A549 (cell line): ENCODE measurements at regions not wholly inside any gene's neighbourhood (a gene's known extent, or its start where the extent isn't known, plus 50 kb on each side); places are given as distances from the start of the nearest gene placed in this dataset.

Experiments
- ATAC-seq, 2 experiments: fragments of 200-7000 bp in 1 of 2; fragments of >200 bp in 1 of 2; cut with Nextera tagmentation in 1 of 2; cut with Tn5 transposase in 1 of 2; 3 replicates each; pipeline versions ENCODE4 v1.8.0 to v1.9.1; 2018 to 2020; ENCODE audit warnings: mild to moderate bottlenecking in 1 of 2, moderate library complexity in 1 of 2
- CTCF ChIA-PET: fragments of 300-600 bp; sonication (Branson Sonifier 250); formaldehyde crosslinking; extraction: SDS; loops from one replicate; lab custom pipeline; 2021; ENCODE audit warnings: antibody characterized with exemption, inconsistent platforms; lab: Yijun Ruan, JAX
- POLR2A ChIA-PET: fragments of 350-600 bp; formaldehyde crosslinking; extraction: SDS; loops from one replicate; lab custom pipeline; 2021; ENCODE audit warnings: antibody characterized with exemption, inconsistent platforms; lab: Yijun Ruan, JAX
- DNase-seq, 2 experiments: peaks; one replicate each; pipeline versions ENCODE4 v3.0.0 to v3.0.0-alpha.2; 2011 to 2016; ENCODE audit warnings: low read depth in 1 of 2, low spot score in 1 of 2
- FAIRE-seq: peaks from 2 replicates; lab custom pipeline; 2011; peaks lifted over from hg19 to GRCh38; lab: Jason Lieb, UNC
- H3K27ac ChIP-seq, 2 experiments: fragments of >200 bp; sonication (Bioruptor Twin); formaldehyde crosslinking; 3 replicates each; pipeline ENCODE4 v1.5.1; 2016 to 2017
- H3K4me1 ChIP-seq: fragments of >200 bp; sonication (Bioruptor Twin); formaldehyde crosslinking; 3 replicates; pipeline ENCODE4 v1.6.1; 2016
- H3K4me2 ChIP-seq: fragments of >200 bp; sonication (Bioruptor Twin); formaldehyde crosslinking; 3 replicates; pipeline ENCODE4 v1.6.1; 2016
- H3K4me3 ChIP-seq: fragments of >200 bp; sonication (Bioruptor Twin); formaldehyde crosslinking; 3 replicates; pipeline ENCODE4 v1.5.1; 2016
- H3K9me3 ChIP-seq: fragments of >200 bp; sonication (Bioruptor Twin); formaldehyde crosslinking; 3 replicates; pipeline ENCODE4 v1.6.1; 2016
- BHLHE40 ChIP-seq: IDR thresholded peaks from 2 replicates; pipeline ENCODE4 v1.6.1; 2012; ENCODE audit warnings: low read depth, low read length, inconsistent platforms
- CBX8 ChIP-seq: fragments of 200-600 bp; sonication (generic); IDR thresholded peaks from 2 replicates; pipeline ENCODE4 v1.6.1; 2016
- CHD2 ChIP-seq: fragments of 150-350 bp; IDR thresholded peaks from 2 replicates; pipeline ENCODE4 v1.6.1; 2014; ENCODE audit warnings: low read length; ENCODE audit not compliant: partially characterized antibody
- CHD4 ChIP-seq: fragments of 200-600 bp; sonication (generic); IDR thresholded peaks from 2 replicates; pipeline ENCODE4 v1.6.1; 2016; ENCODE audit warnings: antibody characterized with exemption, mild to moderate bottlenecking, borderline replicate concordance
- EP300 ChIP-seq, 2 experiments: fragments of >200 bp; sonication (Bioruptor Twin); formaldehyde crosslinking; IDR thresholded peaks; 2 replicates in 1 of 2; 3 replicates in 1 of 2; pipeline ENCODE4 v1.6.1; 2016 to 2017
- FOSB ChIP-seq: fragments of 250-450 bp; sonication (Bioruptor Pico); IDR thresholded peaks from 2 replicates; pipeline ENCODE4 v1.5.0; 2020; ENCODE audit warnings: mild to moderate bottlenecking, moderate library complexity
- HOXA7 ChIP-seq: fragments of 250-450 bp; sonication (Bioruptor Pico); IDR thresholded peaks from 2 replicates; pipeline ENCODE4 v1.5.0; 2020; ENCODE audit warnings: mild to moderate bottlenecking, moderate library complexity
- HOXB13 ChIP-seq: fragments of 250-450 bp; sonication (Bioruptor Pico); IDR thresholded peaks from 2 replicates; pipeline ENCODE4 v1.5.0; 2020; ENCODE audit warnings: low read depth, mild to moderate bottlenecking, moderate library complexity
- HOXB5 ChIP-seq: fragments of 250-450 bp; sonication (Bioruptor Pico); IDR thresholded peaks from 2 replicates; pipeline ENCODE4 v1.5.0; 2020; ENCODE audit warnings: mild to moderate bottlenecking, moderate library complexity
- JUNB ChIP-seq: fragments of >200 bp; sonication (Bioruptor Twin); formaldehyde crosslinking; IDR thresholded peaks from 2 replicates; pipeline ENCODE4 v1.6.1; 2016
- KDM5A ChIP-seq: fragments of 200-600 bp; sonication (generic); IDR thresholded peaks from 2 replicates; pipeline ENCODE4 v1.6.1; 2016; ENCODE audit warnings: antibody characterized with exemption, mild to moderate bottlenecking
- MAZ ChIP-seq: fragments of 150-350 bp; IDR thresholded peaks from 2 replicates; pipeline ENCODE4 v1.6.1; 2014; ENCODE audit warnings: antibody characterized with exemption, low read depth, low read length, borderline replicate concordance
- POLR2AphosphoS2 ChIP-seq: conservative IDR thresholded peaks from 2 replicates; pipeline ENCODE4 v1.6.1; 2012; ENCODE audit warnings: low read length, improper control_type of control experiment, inconsistent platforms
- RCOR1 ChIP-seq: fragments of 150-350 bp; IDR thresholded peaks from 2 replicates; pipeline ENCODE4 v1.6.1; 2014; ENCODE audit warnings: antibody characterized with exemption, low read length, low read depth
- RFX5 ChIP-seq: fragments of 450-650 bp; IDR thresholded peaks from 2 replicates; pipeline ENCODE4 v1.7.1; 2014; ENCODE audit warnings: antibody characterized with exemption, mild to moderate bottlenecking, moderate library complexity
- RNF2 ChIP-seq: fragments of 200-600 bp; sonication (generic); IDR thresholded peaks from 2 replicates; pipeline ENCODE4 v1.6.1; 2016; ENCODE audit warnings: low read depth, mild to moderate bottlenecking, antibody characterized with exemption, moderate library complexity, borderline replicate concordance
- SMC3 ChIP-seq: fragments of >200 bp; sonication (Bioruptor Twin); formaldehyde crosslinking; IDR thresholded peaks from 3 replicates; pipeline ENCODE4 v1.6.1; 2018; ENCODE audit warnings: inconsistent platforms
- SREBF2 ChIP-seq: fragments of 450-650 bp; IDR thresholded peaks from 2 replicates; pipeline ENCODE4 v1.6.1; 2014; ENCODE audit warnings: mild to moderate bottlenecking, moderate library complexity
- ZNF302 ChIP-seq: fragments of 250-450 bp; sonication (Bioruptor Pico); IDR thresholded peaks from 2 replicates; pipeline ENCODE4 v1.9.0; 2021; ENCODE audit warnings: inconsistent platforms, mild to moderate bottlenecking, moderate library complexity
- ZSCAN20 ChIP-seq: fragments of 250-450 bp; sonication (Bioruptor Pico); IDR thresholded peaks from 2 replicates; pipeline ENCODE4 v1.8.0; 2022; ENCODE audit warnings: mild to moderate bottlenecking, moderate library complexity
- WGBS: methylation state at CpG from one replicate; pipeline ENCODE4 v1.1.6; 2017; ENCODE audit errors: missing lambda C conversion rate; 5-methylcytosine and 5-hydroxymethylcytosine counted together
- TF ChIP-seq, protein P1 (sequence below): fragments of >200 bp; sonication (Bioruptor Twin); formaldehyde crosslinking; IDR thresholded peaks from 3 replicates; pipeline ENCODE4 v1.5.1; 2016
- TF ChIP-seq, protein P2 (sequence below): fragments of 450-650 bp; IDR thresholded peaks from 2 replicates; pipeline ENCODE4 v1.6.1; 2014; ENCODE audit warnings: antibody characterized with exemption
- TF ChIP-seq, protein P3 (sequence below): fragments of 250-450 bp; sonication (Bioruptor Pico); IDR thresholded peaks from 2 replicates; pipeline ENCODE4 v1.5.0; 2021; ENCODE audit warnings: mild to moderate bottlenecking, moderate library complexity, borderline replicate concordance
- TF ChIP-seq, protein P4 (sequence below): IDR thresholded peaks from 2 replicates; pipeline ENCODE4 v1.6.1; 2012

DNA sequence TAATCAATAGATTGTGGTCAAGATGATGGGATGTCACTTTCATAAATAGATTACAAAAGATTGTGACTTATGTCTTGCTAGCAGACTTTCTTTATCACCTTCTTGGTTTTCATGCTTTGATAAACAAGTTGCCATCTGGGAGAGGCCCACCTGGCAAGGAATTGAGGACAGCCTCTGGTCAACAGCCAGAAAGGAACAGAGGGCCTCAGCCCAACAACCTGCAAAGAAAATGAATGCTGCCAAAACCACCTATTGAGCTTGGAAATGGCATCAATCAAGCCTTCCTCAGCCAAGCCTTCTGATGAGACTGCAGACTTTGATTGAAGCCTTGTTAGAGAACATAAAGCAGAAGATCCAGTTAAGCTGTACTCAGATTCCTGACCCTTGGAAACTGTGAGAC is 288.6 kb downstream of the SPRY2 start:
- no peak overlapping the region for H3K27ac ChIP-seq
- no peak for ATAC-seq
- no peak for DNase-seq
- peaks cover 13% of the 10 kb centered on the region; the same call in 1 of the 3 replicates for H3K4me1 ChIP-seq
- H3K9me3 ChIP-seq: no peaks in the 10 kb centered on the region
- FAIRE-seq: no peak
- ChIA-PET CTCF (no interaction called here), POLR2A (no interaction called here)
- no peak overlapping the region for H3K4me2 ChIP-seq
- H3K4me3 ChIP-seq: no peak overlapping the region
- TF ChIP-seq HOXB5 (no peak), RFX5 (no peak), CHD4 (no peak), HOXA7 (CRISPR knock-in tag) (no peak), HOXB13 (CRISPR knock-in tag) (no peak), RNF2 (no peak), SREBF2 (no peak)
- TF ChIP-seq, protein P1, sequence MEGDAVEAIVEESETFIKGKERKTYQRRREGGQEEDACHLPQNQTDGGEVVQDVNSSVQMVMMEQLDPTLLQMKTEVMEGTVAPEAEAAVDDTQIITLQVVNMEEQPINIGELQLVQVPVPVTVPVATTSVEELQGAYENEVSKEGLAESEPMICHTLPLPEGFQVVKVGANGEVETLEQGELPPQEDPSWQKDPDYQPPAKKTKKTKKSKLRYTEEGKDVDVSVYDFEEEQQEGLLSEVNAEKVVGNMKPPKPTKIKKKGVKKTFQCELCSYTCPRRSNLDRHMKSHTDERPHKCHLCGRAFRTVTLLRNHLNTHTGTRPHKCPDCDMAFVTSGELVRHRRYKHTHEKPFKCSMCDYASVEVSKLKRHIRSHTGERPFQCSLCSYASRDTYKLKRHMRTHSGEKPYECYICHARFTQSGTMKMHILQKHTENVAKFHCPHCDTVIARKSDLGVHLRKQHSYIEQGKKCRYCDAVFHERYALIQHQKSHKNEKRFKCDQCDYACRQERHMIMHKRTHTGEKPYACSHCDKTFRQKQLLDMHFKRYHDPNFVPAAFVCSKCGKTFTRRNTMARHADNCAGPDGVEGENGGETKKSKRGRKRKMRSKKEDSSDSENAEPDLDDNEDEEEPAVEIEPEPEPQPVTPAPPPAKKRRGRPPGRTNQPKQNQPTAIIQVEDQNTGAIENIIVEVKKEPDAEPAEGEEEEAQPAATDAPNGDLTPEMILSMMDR: no peak

DNA sequence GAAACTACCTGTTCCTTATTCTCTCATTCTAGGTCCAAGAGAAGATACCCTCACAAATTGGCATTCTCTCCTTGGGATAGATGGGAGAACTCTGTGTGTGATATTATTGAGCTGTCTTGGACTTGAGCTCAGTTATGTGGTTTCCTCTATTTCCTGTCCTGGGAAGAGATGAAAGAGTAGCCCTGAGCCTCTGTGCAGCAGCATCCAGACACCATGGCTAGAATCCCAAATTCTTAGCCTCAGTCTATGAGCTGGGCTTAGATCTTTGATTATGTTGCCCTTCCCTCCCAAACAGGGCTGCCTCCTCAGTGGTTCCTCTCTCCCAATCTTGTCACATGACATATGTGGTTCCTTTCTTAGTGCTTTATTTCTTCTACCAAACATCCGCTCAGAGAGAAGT is 290.7 kb downstream of the SPRY2 start:
- no peak for TF ChIP-seq RCOR1
- TF ChIP-seq POLR2AphosphoS2: no peak
- TF ChIP-seq JUNB: no peak
- TF ChIP-seq CHD2: no peak
- no peak for TF ChIP-seq KDM5A
- TF ChIP-seq, protein P2, sequence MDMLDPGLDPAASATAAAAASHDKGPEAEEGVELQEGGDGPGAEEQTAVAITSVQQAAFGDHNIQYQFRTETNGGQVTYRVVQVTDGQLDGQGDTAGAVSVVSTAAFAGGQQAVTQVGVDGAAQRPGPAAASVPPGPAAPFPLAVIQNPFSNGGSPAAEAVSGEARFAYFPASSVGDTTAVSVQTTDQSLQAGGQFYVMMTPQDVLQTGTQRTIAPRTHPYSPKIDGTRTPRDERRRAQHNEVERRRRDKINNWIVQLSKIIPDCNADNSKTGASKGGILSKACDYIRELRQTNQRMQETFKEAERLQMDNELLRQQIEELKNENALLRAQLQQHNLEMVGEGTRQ: no peak
- no peak for TF ChIP-seq EP300 (IDR thresholded peaks at IDR 0.05)
- no peak for TF ChIP-seq BHLHE40
- TF ChIP-seq, protein P3, sequence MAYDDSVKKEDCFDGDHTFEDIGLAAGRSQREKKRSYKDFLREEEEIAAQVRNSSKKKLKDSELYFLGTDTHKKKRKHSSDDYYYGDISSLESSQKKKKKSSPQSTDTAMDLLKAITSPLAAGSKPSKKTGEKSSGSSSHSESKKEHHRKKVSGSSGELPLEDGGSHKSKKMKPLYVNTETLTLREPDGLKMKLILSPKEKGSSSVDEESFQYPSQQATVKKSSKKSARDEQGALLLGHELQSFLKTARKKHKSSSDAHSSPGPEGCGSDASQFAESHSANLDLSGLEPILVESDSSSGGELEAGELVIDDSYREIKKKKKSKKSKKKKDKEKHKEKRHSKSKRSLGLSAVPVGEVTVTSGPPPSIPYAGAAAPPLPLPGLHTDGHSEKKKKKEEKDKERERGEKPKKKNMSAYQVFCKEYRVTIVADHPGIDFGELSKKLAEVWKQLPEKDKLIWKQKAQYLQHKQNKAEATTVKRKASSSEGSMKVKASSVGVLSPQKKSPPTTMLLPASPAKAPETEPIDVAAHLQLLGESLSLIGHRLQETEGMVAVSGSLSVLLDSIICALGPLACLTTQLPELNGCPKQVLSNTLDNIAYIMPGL (CRISPR knock-in tag): no peak
- no peak for TF ChIP-seq SMC3
- TF ChIP-seq MAZ: no peak
- no peak for TF ChIP-seq ZNF302 (CRISPR knock-in tag)
- TF ChIP-seq, protein P4, sequence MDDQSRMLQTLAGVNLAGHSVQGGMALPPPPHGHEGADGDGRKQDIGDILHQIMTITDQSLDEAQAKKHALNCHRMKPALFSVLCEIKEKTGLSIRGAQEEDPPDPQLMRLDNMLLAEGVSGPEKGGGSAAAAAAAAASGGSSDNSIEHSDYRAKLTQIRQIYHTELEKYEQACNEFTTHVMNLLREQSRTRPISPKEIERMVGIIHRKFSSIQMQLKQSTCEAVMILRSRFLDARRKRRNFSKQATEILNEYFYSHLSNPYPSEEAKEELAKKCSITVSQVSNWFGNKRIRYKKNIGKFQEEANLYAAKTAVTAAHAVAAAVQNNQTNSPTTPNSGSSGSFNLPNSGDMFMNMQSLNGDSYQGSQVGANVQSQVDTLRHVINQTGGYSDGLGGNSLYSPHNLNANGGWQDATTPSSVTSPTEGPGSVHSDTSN: no peak
- no peak for TF ChIP-seq ZSCAN20 (CRISPR knock-in tag)
- no peak for TF ChIP-seq FOSB (CRISPR knock-in tag)
- no peak for TF ChIP-seq CBX8
- no peak for TF ChIP-seq HOXA7 (CRISPR knock-in tag)
- TF ChIP-seq, protein P1: no peak
- Histone ChIP-seq H3K4me2 (no peak overlapping the region), H3K27ac (no peak overlapping the region), H3K9me3 (no peaks in the 10 kb centered on the region), H3K4me1 (peaks cover 13% of the 10 kb centered on the region; the same call in 1 of the 3 replicates), H3K4me3 (no peak overlapping the region)
- ChIA-PET CTCF (no interaction called here), POLR2A (no interaction called here)
- FAIRE-seq: no peak
- no peak for DNase-seq
- ATAC-seq: no peak
- WGBS: 81% methylated on average over 1 of the region's 1 CpG
